GM20000 (cell line): ENCODE measurements at regions not wholly inside any gene's neighbourhood (a gene's known extent, or its start where the extent isn't known, plus 50 kb on each side); places are given as distances from the start of the nearest gene placed in this dataset.

ENCODE experiments used
- DNase-seq: peaks from one replicate; pipeline ENCODE4 v3.0.0; 2012; ENCODE audit warnings: low spot score
- TF ChIP-seq, protein P1 (sequence below): IDR thresholded peaks from 2 replicates; pipeline ENCODE4 v1.5.1; 2012; ENCODE audit warnings: mild to moderate bottlenecking, control low read depth; ENCODE audit errors: extremely low read depth, missing control alignments

DNA sequence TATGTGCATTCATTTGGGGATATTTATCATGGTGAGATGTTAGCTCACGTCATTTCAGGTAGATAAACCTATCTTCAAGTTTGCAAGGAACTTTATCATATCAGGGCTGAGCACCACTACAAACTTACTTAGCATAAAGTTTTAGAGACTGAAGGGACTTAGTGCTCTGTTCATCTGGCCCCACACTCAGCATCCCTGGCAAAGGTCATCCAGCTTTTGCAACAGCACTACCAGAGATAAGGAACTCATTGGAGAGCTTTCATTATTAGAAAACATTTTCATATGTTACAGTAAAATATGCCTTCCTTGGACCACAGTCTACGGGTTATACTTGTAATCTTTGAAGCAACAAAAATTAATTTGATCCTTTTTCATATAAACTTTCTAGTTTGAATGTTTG is 263.4 kb downstream of the POU4F1 start:
- DNase-seq, result no peak
- TF ChIP-seq, protein P1, sequence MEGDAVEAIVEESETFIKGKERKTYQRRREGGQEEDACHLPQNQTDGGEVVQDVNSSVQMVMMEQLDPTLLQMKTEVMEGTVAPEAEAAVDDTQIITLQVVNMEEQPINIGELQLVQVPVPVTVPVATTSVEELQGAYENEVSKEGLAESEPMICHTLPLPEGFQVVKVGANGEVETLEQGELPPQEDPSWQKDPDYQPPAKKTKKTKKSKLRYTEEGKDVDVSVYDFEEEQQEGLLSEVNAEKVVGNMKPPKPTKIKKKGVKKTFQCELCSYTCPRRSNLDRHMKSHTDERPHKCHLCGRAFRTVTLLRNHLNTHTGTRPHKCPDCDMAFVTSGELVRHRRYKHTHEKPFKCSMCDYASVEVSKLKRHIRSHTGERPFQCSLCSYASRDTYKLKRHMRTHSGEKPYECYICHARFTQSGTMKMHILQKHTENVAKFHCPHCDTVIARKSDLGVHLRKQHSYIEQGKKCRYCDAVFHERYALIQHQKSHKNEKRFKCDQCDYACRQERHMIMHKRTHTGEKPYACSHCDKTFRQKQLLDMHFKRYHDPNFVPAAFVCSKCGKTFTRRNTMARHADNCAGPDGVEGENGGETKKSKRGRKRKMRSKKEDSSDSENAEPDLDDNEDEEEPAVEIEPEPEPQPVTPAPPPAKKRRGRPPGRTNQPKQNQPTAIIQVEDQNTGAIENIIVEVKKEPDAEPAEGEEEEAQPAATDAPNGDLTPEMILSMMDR, result no peak

DNA sequence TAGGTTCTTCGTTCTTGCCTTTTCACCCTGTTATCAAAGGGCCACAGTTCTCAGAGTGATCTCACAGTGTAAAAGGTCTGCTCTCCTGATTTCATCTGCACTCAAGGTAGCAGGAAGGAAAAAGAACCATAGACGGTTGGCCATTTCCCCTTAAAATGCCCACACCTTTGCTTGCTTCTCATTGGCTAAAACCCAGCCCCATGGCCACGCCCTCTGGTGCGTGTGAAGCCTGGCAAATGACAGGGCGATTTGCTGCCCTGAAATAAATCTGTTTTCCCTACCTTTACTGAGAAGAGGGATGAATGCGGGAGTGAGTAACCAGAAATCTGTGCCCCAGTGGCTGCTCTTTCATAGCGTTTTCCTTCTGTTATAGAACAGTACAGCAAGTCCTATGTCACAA is 269.3 kb downstream of the POU4F1 start:
- TF ChIP-seq, protein P1, result no peak
- no peak for DNase-seq

- no peak for DNase-seq
- TF ChIP-seq, protein P1, result no peak
Observed at GRCh38 chr13:78326633-78327032, 276.7 kb downstream of the POU4F1 start.

GRCh38 chr13:78325585-78325984 is 277.8 kb downstream of the POU4F1 start:
- DNase-seq, result no peak
- TF ChIP-seq, protein P1, result no peak

- TF ChIP-seq, protein P1, result no peak
- no peak for DNase-seq
Observed at GRCh38 chr13:78323848-78324247, 279.5 kb downstream of the POU4F1 start.

GRCh38 chr13:78323040-78323439 is 280.3 kb downstream of the POU4F1 start:
- TF ChIP-seq, protein P1, result no peak
- DNase-seq, result no peak

- no peak for DNase-seq
- TF ChIP-seq, protein P1, result no peak
Observed at GRCh38 chr13:78319101-78319627, 284.2 kb downstream of the POU4F1 start.
